ENCODE measurements at regions not wholly inside any gene's neighbourhood (a gene's known extent, or its start where the extent isn't known, plus 50 kb on each side); places are given as distances from the start of the nearest gene placed in this dataset.
"Not testable (repeated sequence)": the region's sequence is repeated elsewhere in the genome, so short reads cannot be mapped to it uniquely, and the experiment has no call there.

DNA sequence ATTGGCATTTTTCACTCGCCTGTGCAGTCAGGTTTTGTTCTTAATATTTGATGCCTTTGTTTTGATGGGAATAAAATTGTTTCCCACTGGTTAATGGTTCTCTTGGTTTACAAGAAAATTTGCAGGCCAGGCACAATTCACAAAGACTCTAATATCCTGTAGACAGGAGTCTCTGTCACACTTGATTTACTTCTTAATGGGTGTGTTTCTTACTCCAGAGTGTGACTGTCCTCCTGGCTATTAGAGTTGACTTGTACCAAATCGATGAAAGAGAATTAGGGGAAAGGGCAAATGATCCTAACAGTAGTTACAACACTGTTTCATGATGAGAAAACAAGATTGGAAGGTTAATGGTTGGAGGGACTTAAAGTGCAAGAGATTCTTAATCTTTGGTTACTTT is 142.8 kb upstream of the SV2C start:
- DNase-seq, result no peak

DNA sequence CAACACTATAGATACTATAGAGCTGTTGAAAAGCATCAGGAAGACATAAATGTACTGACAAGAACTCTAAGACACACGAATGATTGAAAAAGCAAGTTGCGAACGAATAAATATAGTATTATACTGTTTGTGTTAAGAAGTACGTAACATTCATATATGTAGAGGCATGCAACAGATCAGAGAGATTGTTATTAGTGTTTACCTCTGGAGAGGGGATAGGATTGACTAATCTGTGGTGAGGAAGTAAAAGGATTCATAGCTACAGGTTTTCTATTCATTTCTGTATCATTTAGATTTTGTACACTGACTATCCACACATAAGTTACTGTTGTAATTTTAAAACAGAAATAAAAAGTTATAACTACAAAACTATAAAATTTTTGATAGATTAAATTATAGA is 147.6 kb upstream of the SV2C start:
- DNase-seq, result no peak

DNA sequence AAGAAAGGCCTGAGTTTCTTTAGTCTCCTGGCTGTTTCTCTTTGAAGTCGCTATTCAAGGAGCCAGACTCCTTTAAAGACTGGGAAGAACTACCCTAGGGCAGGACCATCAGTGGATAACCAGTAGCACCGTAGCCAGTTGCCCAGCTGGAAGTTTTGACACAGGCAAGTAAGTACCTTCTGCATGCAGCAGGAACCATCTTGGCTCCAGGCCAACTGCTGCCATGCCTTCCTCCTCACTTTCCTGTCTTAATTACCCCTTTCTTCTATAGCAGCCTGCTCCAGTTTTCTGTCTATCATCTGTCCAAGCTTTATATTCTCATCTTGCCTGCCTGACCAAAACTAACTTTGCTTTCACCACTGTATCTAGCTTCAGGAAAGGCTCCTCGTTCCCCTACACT is 149.7 kb upstream of the SV2C start:
- DNase-seq, result no peak

DNA sequence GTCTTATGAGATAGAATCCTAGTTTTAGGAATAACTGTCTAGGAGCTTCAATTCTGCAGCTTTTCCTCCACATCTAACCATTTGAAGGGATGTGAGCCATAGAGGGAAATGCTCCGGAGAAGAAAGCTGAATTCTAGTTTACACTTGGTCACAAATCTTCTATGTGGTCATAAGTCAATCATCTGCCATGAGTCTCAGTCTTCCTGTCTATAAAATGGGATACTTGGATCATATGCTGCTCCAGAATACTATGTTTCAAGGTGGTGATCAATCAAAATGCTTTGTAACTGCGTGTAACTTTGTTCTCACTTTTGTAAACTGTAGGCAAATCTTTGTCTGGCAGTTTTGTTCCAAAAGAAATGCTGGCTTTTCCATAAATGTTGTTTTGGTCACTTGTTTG is 152.0 kb upstream of the SV2C start:
- DNase-seq, result no peak

DNA sequence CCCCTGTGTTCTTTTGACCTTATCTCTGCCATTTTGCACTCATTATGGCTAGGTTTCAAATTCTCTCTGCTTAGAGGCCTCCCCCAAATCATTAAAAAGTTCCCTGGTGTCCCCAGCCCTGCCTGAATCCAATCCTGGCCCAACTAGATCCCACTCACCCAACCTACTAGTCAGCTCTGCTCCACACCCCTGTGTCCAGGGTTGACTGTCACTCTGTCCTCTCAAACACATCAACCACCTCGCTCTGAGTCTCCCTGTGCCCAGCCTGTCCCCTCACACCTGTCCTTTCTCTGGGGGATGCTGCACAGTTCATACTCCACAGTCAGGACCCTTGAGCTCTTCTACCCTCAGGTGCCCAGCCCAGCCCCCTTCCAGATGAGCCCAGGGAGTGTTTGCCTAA is 154.2 kb upstream of the SV2C start:
- DNase-seq, result no peak

DNA sequence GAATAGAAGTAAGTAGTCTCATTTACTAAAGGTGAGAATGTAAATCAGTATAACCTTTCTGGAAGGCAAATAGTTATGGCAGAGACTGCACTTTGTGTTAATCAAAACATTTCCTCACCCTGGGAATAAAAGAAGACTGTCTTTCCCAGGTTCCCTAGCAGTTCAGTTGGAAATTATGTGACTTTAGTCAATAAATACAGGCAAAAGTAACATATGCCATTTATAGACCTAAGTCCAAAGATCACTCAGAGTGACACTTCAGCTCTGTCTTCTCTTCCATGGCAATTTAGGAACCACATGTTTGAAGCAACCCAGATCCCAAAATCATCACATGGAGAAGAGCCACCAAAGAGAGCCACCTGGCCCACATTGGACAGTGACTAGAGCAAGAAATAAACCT is 160.7 kb upstream of the SV2C start:
- DNase-seq, result no peak

DNA sequence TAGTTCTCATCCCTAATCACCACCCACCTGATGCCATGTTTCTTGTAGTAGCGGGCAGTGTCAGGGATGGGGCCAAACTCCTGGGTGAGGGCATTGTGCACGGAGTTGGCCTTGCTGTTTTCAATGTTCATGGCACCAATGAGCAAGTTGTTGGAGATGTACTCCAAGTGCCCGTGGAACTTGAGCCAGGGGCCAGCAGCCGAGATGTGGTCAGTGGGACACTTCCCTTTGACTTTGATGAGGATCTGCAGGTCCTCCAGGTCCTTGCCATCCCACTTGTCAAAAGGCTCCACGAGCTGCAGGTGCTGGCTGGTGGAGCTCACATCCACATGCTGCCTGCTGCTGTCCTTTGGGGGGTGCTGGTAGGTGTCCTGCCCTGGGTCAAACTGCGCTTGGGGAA is 162.2 kb upstream of the SV2C start:
- no peak for DNase-seq

DNA sequence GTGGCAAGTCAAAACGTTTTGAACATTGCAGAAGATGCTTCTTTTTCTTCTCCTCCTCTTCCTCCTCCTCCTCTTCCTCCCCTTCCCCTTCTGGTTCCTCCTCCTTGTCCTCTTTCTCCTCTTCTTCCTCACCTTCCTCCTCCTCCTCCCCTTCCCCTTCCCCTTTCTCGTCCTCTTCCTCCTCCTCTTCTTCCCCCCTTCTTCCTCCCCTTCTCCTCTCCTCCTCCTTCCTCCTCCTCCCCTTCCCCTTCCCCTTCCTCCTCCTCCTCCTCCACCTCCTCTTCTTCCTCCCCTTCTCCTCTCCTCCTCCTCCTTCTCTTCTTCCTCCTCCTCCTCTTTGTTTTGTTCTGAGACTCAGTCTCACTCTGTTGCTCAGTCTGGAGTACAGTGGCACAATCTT is 167.0 kb upstream of the SV2C start:
- no peak for DNase-seq

DNA sequence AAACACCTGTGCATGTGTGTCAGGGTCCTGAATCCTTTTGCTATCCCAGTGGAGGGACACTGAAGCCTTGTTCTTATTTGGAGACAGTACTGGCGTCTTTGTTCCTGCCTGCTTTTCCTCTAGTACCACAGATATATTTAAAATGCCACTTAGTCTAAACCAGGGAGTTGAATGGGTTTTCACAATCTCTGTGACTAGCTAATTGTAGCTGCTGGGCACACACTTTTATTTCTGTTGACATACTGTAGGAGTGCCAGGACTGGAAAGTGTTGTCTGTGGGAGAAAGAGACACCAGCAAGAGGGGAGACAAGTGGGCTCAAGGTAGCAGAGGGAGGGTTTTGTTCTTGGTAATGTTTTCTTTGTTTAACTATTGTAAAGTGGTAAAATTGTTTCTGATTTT is 174.0 kb upstream of the SV2C start:
- no peak for DNase-seq

DNA sequence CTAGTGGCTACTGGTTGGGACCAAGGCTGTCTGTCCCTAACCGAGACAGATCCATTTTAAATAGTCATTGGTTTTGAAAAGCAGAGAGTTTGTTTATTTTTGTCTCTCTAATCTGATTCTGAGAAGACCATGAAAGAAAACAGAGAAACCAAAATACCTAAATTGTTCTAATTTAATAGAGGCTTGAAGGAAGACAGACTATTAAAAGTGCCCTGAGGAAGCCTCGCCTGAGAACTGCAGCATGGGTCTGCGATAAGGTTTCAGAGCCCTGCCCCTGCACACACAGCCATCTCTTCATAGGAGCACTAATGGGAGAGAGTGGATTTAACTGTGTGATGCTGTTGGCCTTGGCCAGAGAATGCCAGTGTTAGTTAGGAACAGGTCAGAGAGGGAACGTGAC is 175.5 kb upstream of the SV2C start:
- no peak for DNase-seq

DNA sequence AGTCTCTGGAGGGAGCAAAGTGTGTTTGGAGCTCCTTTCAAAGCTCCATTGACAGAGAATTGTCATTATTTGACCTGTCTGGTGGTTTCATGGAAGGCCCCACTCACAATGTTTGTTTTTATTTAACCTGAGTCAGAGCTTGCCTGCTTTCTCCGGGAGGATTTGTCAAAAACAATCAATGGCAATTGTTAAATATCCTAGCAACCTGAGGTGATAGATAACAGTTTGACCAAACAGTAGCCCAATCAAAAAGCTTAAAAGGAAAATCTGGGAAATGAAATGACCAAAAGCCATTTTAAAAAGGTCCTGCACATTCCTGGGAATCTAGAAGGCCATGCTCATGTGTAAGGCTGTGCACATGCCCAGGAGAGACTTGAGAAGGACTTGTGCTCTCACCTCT is 177.2 kb upstream of the POC5 start:
- no peak for DNase-seq

DNA sequence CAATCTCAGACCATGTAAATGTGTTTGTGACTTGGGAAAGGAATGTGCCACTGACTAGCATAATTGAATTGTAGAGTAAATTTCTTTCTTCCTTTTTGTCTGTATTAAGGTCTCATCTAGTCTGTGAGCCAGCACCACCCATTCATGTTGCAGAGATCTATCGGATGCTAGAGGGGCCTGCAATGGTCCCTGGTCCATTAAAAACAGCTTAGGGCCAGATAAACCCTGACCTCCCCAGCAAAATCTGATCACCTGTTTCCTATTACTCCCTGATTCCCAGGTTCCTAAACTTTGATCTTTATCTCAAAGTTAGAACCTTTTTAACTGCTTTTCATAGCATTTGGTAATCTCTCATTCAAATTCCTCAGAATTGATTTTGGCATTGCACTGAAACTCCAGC is 174.5 kb upstream of the POC5 start:
- DNase-seq, result no peak

DNA sequence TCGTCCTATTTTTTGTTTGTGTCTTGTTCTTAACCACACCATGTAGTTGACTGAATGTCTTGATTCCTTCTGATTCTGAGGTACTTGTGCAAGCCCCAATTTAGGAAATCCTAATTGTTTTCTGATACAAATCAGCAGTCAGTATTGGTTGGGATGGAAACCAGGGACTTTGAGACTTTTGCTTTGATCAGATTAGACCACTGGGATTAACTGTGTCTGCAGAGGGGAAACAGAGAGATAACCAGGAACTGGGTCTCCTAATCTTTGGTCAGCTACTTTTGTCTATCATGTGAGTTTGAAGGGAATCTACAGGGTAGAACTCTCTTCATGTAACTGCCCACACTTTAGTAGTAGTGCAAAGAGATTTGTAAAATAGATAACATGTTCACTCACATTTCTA is 173.8 kb upstream of the POC5 start:
- DNase-seq, result no peak

DNA sequence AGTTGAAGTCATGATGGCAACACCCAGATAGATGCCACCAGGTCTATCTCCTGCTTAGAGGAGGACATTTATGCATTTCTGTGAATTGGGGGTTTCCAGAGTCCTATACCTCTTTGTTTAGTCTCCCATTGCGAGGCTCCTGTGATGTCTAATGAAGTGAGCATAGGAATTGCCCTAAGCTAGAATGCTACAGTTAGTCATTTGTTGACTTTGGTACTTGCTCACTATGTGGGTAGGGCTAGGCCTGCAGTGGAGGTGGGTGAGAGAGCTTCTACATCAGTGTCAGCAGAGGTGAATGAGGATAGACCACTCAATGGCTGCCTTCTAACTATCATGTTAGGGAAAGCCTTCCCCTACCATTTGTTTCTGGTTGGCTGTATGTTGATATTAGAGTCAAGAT is 173.3 kb upstream of the POC5 start:
- no peak for DNase-seq

DNA sequence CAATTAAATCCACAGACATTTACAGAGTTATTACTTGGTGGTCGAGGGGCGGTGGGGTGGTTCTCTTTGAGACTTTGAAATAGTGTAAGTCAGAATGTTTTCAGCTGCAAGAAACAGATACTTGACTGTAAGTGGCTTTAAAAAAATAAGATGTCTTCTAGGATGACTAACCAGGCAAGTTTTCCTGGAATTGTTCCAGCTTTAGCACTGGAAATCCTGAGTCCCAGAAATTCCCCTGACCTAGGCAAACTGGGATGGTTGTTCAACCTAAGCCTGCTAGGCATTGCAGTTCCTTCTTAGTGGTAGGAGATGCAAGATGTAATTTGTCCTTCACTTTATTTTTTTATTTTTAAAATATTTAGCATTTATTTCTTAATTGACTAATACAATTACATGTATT is 169.5 kb upstream of the POC5 start:
- peak; percentile 27 for DNase-seq

DNA sequence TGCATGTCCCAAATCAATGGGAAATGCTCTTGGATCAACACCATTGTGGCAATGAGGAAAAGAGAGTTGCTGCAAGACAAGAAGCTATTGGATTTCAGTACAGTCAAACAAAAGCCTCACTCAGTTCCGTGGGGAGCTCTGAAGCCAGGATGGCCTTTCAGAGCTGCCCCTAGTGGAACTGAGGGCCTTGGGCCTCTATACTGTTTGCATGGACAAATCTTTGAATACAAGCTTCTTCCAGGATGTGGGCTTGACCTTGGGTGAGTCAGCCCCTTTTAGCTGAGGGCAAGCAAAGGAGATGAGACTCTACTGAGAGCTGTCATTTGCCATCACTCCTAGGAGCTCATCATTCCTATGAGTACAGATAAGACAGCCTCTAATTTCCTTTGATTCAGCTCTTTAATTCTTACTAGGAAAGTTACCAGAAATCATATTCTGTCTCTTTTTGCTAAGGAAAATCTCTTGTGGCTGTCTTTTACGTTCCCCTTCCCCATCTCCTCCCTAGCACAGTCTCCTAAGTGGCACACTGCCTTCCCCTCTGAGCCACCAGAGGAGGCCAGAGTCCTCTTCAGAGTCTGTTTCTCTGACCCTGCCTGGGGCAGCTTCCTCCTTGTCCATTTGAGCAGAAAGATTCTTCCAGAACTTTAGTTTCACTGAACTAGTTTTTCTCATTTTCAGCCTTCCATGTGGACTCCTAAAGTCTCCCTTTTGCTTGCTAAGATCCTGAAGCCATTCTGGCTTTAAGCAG is 168.8 kb upstream of the POC5 start:
- peak; percentile 1 for DNase-seq

DNA sequence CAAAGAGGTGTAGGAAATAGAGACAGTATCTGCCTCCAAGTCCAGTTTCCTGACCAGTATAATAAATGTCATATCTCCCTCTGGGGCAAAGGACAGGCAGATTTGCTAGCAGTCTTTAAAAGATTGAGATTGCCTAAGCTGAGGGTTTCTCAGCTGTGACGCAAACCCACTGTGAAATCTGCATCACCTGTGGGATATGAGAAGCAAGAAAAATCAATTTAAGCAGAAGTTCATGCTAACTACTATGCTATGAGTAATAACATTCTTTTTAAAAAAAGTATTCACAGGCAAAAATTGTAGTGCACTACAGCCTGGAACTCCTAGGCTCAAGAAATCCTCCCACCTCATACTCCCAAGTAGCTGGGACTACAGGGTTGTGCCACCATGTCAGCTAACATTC is 168.1 kb upstream of the POC5 start:
- DNase-seq, result no peak

DNA sequence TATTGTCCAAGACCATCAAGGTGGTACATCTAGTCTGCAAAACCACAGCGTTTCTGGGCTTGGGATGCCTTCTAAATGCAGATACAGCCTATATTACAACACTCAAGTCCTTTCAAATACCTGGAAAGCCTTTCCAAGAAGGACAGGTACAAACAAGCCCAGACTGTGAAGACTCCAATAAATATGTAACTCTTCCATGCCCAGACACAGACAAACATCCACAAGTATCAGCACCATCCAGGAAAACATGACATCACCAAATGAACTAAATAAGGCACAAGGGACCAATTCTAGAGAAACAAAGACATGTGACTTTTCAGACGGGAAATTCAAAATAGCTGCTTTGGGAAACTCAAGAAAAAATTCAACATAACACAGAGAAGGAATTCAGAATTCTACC is 152.7 kb upstream of the POC5 start:
- no peak for DNase-seq

DNA sequence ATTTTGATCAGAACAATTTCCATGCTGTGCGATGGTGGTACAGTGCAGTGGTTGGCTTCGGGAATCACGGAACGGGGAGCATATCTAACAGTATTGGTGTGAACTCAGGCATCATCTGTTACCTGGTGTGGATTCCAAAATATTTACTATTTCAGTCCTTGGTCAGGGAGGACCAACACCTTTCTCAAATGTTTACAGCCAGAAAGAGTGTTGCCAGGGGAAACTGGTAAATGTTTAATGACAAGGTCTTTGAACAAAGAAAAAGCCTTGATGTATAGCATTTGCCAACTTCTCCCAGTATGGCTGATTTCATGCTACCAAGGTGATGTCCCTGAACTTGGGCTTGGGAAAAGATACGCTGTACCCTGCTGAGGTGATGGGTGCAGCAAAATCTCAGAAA is 145.6 kb upstream of the POC5 start:
- no peak for DNase-seq

DNA sequence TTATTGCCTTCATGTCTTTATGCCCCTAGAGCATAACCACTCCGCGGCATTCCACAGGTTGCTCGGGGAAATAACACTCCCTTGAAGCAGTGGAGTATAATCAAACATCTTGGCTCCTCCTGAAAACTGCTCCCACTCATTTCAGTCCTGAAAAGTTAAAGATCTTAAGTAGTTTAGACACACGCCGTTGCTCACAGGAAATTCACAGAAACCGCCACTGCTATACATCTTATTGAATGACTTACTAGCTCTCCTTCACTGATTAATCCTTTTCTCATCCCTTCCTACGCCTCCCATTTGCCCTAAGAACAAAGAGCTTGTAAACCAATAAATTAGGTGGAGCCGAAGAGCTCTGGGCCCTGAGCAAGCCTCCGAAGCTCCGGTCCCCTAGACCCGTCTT is 142.4 kb upstream of the POC5 start:
- DNase-seq, result not testable (repeated sequence)

DNA sequence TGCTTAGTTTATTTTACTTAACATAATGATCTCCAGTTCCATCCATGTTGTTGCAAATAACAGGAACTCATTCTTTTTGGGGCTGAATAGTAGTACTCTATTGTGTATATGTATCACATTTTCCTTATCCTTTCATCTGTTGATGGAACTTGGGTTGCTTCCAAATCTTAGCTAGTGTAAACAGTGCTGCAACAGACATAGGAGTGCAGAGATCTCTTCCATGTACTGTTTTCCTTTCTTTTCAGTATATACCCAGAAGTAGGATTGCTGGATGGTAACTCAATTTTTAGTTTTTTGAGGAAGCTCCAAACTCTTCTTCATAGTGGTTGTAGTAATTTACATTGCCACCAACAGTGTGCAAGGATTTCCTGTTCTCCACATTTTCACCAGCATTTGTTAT is 138.8 kb upstream of the POC5 start:
- no peak for DNase-seq

DNA sequence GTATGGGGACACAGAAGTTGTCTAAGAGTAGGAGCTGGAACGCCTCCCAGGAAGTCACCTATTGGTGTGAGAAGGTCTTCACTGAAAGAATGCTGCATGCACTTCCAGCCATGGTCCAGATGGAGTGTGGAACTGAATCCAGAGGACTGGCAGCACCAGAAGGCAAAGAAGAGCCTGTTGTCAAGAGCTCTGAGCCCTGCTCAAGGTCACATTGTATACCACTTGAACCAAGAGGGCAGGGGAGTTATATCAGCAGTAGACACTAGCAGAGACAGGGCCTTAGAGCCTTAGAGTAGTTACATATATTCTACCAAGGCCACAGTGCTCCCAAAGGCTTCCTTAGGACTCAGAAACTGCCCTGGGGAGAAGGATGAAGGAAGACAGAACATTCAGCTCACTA is 130.8 kb upstream of the POC5 start:
- DNase-seq, result no peak

DNA sequence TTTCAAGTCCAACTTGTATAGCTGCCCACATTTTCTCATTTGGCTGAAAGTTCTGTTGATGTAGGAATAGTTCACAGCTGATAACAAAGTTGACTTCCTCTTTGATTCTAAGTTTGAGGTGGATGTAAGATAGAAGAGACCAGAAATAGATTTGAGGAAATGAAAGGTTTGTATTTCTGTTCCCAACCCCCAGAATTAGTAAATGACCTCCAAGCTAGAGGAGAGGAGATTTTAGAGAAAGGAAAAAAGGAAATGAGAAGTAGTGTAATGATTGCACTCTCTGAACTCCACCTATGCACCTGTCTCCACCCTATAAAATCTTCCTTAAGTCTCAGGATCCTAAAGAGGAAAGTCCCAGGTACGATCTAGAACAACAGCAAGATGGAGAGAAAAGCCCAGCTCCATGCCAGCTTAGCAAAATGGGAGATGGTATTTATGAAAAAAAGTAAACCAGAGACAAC is 130.4 kb upstream of the POC5 start:
- DNase-seq, result no peak

DNA sequence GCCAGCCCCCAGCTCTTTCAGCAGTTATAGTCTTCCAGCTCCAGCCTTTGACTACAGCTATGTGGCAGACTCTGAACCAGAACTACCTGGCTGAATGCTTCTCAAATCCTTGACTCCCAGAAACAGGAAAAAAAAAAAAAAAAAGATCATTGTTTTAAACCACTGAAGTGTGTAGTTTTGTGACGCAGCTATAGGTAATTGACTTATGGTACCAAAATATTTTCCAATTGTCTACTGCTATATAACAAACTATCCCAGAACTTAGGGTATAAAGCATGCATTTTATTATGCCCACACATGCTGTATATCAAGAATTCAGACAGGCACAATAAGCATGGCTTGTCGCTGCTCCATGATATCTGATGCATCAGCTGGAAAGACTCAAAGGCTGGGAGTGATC is 127.1 kb upstream of the POC5 start:
- DNase-seq, result no peak

DNA sequence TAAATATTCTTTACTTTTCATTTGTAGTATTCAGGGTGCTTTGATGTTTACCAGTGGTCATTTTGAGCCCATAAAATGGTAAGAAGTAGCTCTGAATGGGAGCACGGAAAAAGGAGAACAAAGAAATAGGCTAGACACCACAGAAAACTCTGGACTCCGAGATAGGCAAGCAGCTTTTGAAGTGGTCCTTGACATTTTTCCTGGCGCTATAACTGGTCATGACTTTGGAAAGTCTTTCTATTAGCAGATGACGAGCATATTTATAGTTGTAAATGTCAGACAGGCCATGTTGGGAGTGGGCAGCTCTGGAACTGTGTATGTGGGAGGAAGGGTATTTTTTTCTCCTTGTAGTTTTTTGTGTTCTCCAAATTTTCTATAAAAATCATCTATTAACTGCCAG is 126.1 kb upstream of the POC5 start:
- no peak for DNase-seq

Measured in fibroblast of skin of scalp (primary cell).